ENCODE measurements at regions not wholly inside any gene's neighbourhood (a gene's known extent, or its start where the extent isn't known, plus 50 kb on each side); places are given as distances from the start of the nearest gene placed in this dataset.

GRCh38 chr5:38753776-38754175 lies 92.0 kb upstream of the OSMR start:
- TF ChIP-seq POLR2A (IDR thresholded peaks at IDR 0.05) (no peak), CTCF (IDR thresholded peaks at IDR 0.05) (no peak)

Data from right lobe of liver (tissue), 4 donors.